ENCODE measurements at regions not wholly inside any gene's neighbourhood (a gene's known extent, or its start where the extent isn't known, plus 50 kb on each side); places are given as distances from the start of the nearest gene placed in this dataset.

GRCh38 chr2:83971547-83971946 lies 487.5 kb downstream of the SUCLG1 start:
- H3K9ac ChIP-seq (ENCODE audit: insufficient read depth in 1 of 2, low read depth in 2 of 2, low read length in 2 of 2): peak overlapping the region in 1 of 2 experiments; percentile 58; a peak in 2 of 4 replicates
- FAIRE-seq: peak; percentile 92
- H3K4me2 ChIP-seq (ENCODE audit: insufficient read depth, low read length): peak overlapping the region; percentile 58
- intact Hi-C loops (cut with micrococcal nuclease) (loop anchor here (2.0 to 10.0 kb wide), 2 partner anchors 21 to 187 kb away; no protein-coding TSS in a partner anchor), in situ Hi-C loops (cut with MboI) (no loop called here)
- no peak overlapping the region for H3K4me3 ChIP-seq
- H4K20me1 ChIP-seq (replicated peaks; ENCODE audit: control insufficient read depth, insufficient read depth, low read length): no peaks in the 10 kb centered on the region
- H3K9me3 ChIP-seq (replicated peaks; ENCODE audit: control insufficient read depth, insufficient read depth, low read depth, low read length): peaks cover 5% of the 10 kb centered on the region
- peak; percentile 73 to 89 (median 82) for DNase-seq (ENCODE audit: extremely low read depth in 1 of 4, low spot score in 3 of 4)
- no peaks in the 10 kb centered on the region for H3K27me3 ChIP-seq (ENCODE audit: control insufficient read depth in 2 of 2, insufficient read depth in 2 of 2, low read length in 2 of 2)
- no peaks in the 10 kb centered on the region; the same call in 2 of the 3 replicates for H3K36me3 ChIP-seq (ENCODE audit: control insufficient read depth, insufficient read depth, low read length)
- peak overlapping the region; percentile 68 for H2AFZ ChIP-seq (ENCODE audit: low read depth, low read length)
- H3K27ac ChIP-seq (ENCODE audit: extremely low read depth, low read depth, low read length): peak overlapping the region; percentile 83
- ATAC-seq: peak; percentile 92
- WGBS (ENCODE audit: insufficient coverage, low coverage, missing lambda C conversion rate): 0% methylated on average over 2 of the region's 2 CpGs
- H3K79me2 ChIP-seq (ENCODE audit: control insufficient read depth, insufficient read depth, low read length): no peaks in the 10 kb centered on the region
- BruUV-seq (replicated peaks): no TSS peak
- ChIA-PET CTCF (ENCODE audit: low intra/inter-chr PET ratio) (no interaction called here), POLR2A (interaction anchor here (0.6 to 1.1 kb wide), 2 partner anchors 20 kb away, joined by 3 read pairs; no protein-coding TSS in a partner anchor)
- H3K4me1 ChIP-seq (replicated peaks in 1 of 2; ENCODE audit: control insufficient read depth in 2 of 2, insufficient read depth in 2 of 2, low read length in 2 of 2): peaks cover 3 to 45% of the 10 kb centered on the region in 2 experiments; a peak in 4 of 5 replicates
- no peaks in the 10 kb centered on the region for H3K9me1 ChIP-seq (ENCODE audit: control insufficient read depth, insufficient read depth, low read length)
- TF ChIP-seq MCM2 (IDR thresholded peaks at IDR 0.05; ENCODE audit: low read depth) (no peak), RBBP5 (IDR thresholded peaks at IDR 0.05; ENCODE audit: borderline replicate concordance, insufficient read depth, low read length, poor library complexity, severe bottlenecking) (no peak), TFE3 (CRISPR knock-in tag; IDR thresholded peaks at IDR 0.05) (no peak), PYGO2 (tag; IDR thresholded peaks at IDR 0.05) (0 out of 2 replicates have a peak, but pooled peaks have one; percentile 19), ESRRB (CRISPR knock-in tag; IDR thresholded peaks at IDR 0.05; ENCODE audit: borderline replicate concordance) (no peak), ZNF133 (CRISPR knock-in tag; IDR thresholded peaks at IDR 0.05) (no peak), POLR3G (IDR thresholded peaks at IDR 0.05; ENCODE audit: extremely low read depth, insufficient read length, insufficient replicate concordance) (no peak), CREB3 (tag; conservative IDR thresholded peaks at IDR 0.05; ENCODE audit: low read depth) (no peak), TCF7L2 (IDR thresholded peaks at IDR 0.05; ENCODE audit: low read depth, low read length) (no peak), SP1 (CRISPR knock-in tag; IDR thresholded peaks at IDR 0.05) (no peak), ZNF512 (tag; IDR thresholded peaks at IDR 0.05) (no peak), KDM2B (CRISPR knock-in tag; IDR thresholded peaks at IDR 0.05) (no peak), MAZ (CRISPR knock-in tag; conservative IDR thresholded peaks at IDR 0.05 in 1 of 2, IDR thresholded peaks at IDR 0.05 in 1 of 2) (no peak; a peak in 1 of 4 replicates), ZNF780A (CRISPR knock-in tag; IDR thresholded peaks at IDR 0.05) (no peak), KDM1A (IDR thresholded peaks at IDR 0.05) (peak; percentile 79 to 89), ZNF408 (CRISPR knock-in tag; IDR thresholded peaks at IDR 0.05; ENCODE audit: low read depth) (no peak), RFX7 (CRISPR knock-in tag; IDR thresholded peaks at IDR 0.05) (no peak), CTBP1 (IDR thresholded peaks at IDR 0.05; ENCODE audit: borderline replicate concordance) (peak; percentile 91), ZFP36 (IDR thresholded peaks at IDR 0.05; ENCODE audit: low read depth, low read length, partially characterized antibody) (no peak)
